ENCODE measurements at regions not wholly inside any gene's neighbourhood (a gene's known extent, or its start where the extent isn't known, plus 50 kb on each side); places are given as distances from the start of the nearest gene placed in this dataset.
"Not testable (repeated sequence)": the region's sequence is repeated elsewhere in the genome, so short reads cannot be mapped to it uniquely, and the experiment has no call there.

- no peak for DNase-seq (ENCODE audit: low read depth in 2 of 3, low spot score in 2 of 3)
Measured at GRCh38 chr2:35614640-35615039, 740.9 kb upstream of the CRIM1 start.

- no peak for DNase-seq (ENCODE audit: low read depth in 2 of 3, low spot score in 2 of 3)
Measured at GRCh38 chr2:35606394-35606793, 749.2 kb upstream of the CRIM1 start.

GRCh38 chr2:35598310-35598709 lies 757.3 kb upstream of the CRIM1 start:
- DNase-seq (ENCODE audit: low read depth in 2 of 3, low spot score in 2 of 3): no peak

DNA sequence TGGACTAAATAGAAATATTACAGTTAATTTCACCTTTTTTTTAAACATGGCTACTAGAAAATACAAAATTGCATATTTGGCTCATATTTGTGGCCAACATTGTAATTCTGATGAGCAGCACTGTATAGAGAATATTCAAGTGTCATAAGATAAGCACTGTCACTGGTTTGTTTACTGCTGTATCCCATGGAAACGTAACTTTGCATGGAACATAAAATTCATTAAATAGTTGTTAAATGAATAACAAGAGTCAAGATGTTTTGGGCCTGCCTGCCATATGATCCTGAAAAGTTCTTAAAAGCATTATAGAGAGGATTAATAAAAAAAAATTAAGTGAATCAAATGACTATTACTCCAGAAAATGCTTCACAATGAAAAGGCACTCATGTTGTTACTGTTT lies 763.7 kb upstream of the CRIM1 start:
- DNase-seq (ENCODE audit: low read depth in 2 of 3, low spot score in 2 of 3): no peak

DNA sequence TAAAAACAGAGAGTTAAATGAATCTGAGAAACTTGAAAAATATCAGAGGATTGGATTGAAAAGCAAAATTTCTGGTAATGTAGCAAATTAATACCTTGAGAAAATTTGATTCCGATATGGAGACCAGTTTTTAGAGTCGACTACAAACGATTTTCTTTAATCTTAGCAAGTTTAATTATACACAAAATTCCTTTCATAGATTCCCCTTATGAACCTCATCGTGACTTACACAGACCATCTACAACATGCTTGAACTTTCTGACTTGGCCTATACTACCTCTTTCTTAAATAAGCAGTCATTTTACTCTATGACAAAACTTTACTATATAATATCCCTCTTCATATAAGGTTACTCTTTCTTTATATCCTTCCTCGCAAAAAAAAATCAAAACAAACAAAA lies 769.6 kb upstream of the CRIM1 start:
- DNase-seq (ENCODE audit: low read depth in 2 of 3, low spot score in 2 of 3): no peak

DNA sequence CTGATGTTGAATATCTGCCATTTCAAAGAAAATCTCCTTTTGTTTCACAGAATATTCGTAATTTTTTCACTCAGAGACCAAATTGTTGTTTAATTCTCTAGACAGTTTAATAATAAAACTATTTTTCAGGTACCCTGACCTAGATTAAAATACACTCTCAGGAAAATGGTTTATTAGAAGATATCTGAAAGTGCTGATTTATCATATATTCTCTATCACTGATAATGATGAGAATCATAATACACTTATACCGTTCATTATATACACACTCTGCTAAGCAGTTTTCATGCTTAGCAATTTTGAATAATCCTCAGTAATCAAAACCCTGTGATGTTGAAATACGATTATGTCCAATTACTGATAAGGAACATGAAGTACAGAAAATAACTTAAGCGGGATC lies 772.9 kb upstream of the CRIM1 start:
- no peak for DNase-seq (ENCODE audit: low read depth in 2 of 3, low spot score in 2 of 3)

- DNase-seq (ENCODE audit: low read depth in 2 of 3, low spot score in 2 of 3): no peak
Measured at GRCh38 chr2:35580956-35581355, 774.6 kb upstream of the CRIM1 start.

GRCh38 chr2:35568574-35568973 lies 787.0 kb upstream of the CRIM1 start:
- DNase-seq (ENCODE audit: low read depth in 2 of 3, low spot score in 2 of 3): not testable (repeated sequence)

DNA sequence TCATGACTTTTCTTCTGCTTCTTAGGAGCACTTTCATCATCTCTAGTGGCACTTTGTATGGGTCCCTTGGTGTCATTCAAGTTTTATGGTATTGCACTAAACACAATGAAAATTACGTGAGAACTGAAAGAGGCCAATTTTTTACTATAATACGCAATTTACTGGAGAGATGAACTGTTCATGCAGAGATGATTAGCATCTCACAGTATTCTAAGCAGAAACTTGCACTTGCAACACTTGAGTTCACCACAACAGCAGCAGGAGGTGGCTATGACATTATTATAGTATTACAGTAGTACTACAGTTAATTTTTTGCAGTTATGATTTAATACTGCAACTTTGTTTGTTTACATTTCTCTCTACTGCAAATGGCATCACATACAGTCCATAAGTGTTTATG lies 793.1 kb upstream of the CRIM1 start:
- no peak for DNase-seq (ENCODE audit: low read depth in 2 of 3, low spot score in 2 of 3)

GRCh38 chr2:35548171-35548570 lies 807.4 kb upstream of the CRIM1 start:
- DNase-seq (ENCODE audit: low read depth in 2 of 3, low spot score in 2 of 3): no peak

DNA sequence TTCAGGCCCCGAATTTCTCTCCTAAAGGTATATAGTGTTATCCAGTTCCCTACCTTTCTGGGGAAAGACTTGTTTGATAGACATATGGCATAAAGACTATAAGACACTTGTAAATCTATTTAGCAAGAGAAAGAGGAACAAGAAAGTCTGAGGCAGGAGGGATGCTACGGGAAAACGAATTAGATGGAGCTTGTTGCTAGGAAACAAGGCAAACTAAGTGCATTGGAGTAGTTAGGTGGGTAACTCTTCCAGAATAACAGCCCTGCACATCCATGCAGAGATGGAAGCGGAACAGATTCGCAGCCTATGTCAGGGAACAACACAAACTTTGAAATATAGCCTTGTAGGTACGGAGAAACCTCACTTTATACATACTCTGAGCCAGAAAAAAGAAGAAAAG lies 810.3 kb upstream of the CRIM1 start:
- DNase-seq (ENCODE audit: low read depth in 2 of 3, low spot score in 2 of 3): no peak

GRCh38 chr2:35538796-35539195 lies 816.8 kb upstream of the CRIM1 start:
- DNase-seq (ENCODE audit: low read depth in 2 of 3, low spot score in 2 of 3): no peak

- no peak for DNase-seq (ENCODE audit: low read depth in 2 of 3, low spot score in 2 of 3)
Measured at GRCh38 chr2:35530615-35531135, 824.9 kb upstream of the CRIM1 start.

DNA sequence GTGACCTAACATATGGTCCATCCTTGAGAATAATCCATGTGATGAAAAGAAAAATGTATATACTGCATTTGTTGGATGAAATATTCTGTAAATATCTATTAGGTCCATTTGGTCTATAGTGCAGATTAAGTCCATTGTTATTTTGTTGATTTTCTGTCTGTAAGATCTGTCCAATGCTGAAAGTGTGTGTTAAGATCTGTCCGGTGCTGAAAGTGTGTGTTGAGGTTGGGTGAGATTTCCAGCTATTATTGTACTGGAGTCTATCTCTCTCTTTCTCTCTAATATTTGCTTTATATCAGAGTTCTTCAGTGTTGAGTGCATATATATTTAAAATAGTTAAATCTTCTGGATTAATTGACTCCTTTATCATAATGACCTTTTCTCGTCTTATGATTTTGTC lies 828.8 kb upstream of the CRIM1 start:
- no peak for DNase-seq (ENCODE audit: low read depth in 2 of 3, low spot score in 2 of 3)

GRCh38 chr2:35522450-35522849 lies 833.1 kb upstream of the CRIM1 start:
- no peak for DNase-seq (ENCODE audit: low read depth in 2 of 3, low spot score in 2 of 3)

DNA sequence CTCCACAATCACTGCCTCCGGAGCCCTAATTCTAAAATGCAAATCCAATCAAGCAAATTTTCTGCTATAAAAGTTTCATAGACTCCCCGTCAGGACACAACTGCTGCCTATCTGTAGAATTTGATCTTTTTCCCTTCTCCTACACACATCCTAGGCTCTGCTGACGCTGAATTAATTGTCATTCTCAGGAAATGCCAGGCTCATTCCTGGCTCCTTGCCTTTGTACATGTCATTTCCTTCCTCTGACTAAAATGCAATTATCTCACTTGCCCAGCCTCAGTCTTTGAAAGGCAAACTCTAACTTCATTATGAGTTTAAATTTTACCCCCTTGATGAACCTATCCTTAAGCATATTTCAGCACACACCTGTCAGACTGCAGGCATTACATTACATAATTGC lies 844.9 kb upstream of the CRIM1 start:
- DNase-seq (ENCODE audit: low read depth in 2 of 3, low spot score in 2 of 3): no peak

DNA sequence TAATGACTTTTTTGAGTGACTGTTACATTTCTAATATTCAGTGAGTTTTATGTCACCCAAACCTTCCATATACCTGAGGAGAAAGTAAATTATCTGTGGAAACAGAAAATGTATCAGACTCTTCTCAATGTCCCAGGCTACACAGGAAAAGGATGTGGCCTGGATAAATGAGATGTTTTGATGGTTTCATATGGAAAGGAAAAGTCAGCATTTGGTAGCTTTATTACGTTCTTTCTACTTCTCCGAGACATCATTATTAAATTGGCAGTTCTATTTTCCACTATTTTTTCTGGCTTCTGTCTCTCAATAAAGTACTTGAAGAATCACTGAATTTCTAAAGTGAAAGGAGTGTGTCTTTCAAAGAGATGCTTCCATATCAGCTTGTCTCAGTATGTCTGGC lies 847.0 kb upstream of the CRIM1 start:
- DNase-seq (ENCODE audit: low read depth in 2 of 3, low spot score in 2 of 3): no peak

- DNase-seq (ENCODE audit: low read depth in 2 of 3, low spot score in 2 of 3): no peak
Measured at GRCh38 chr2:35504419-35504818, 851.2 kb upstream of the CRIM1 start.

GRCh38 chr2:35503738-35504199 lies 851.8 kb upstream of the CRIM1 start:
- DNase-seq (ENCODE audit: low read depth in 2 of 3, low spot score in 2 of 3): peak in 1 of 3 donors; percentile 3

- DNase-seq (ENCODE audit: low read depth in 2 of 3, low spot score in 2 of 3): no peak
Measured at GRCh38 chr2:35503311-35503710, 852.3 kb upstream of the CRIM1 start.

GRCh38 chr2:35501076-35501475 lies 854.5 kb upstream of the CRIM1 start:
- no peak for DNase-seq (ENCODE audit: low read depth in 2 of 3, low spot score in 2 of 3)

GRCh38 chr2:35496022-35496421 lies 859.6 kb upstream of the CRIM1 start:
- no peak for DNase-seq (ENCODE audit: low read depth in 2 of 3, low spot score in 2 of 3)

GRCh38 chr2:35495182-35495581 lies 860.4 kb upstream of the CRIM1 start:
- no peak for DNase-seq (ENCODE audit: low read depth in 2 of 3, low spot score in 2 of 3)
